Activated CD4-positive, CD25-positive, alpha-beta regulatory T cell treated with anti-CD3 and anti-CD28 coated beads, Interleukin-2, amount 50 U/mL, for 24 hours (primary cell): ENCODE measurements at regions not wholly inside any gene's neighbourhood (a gene's known extent, or its start where the extent isn't known, plus 50 kb on each side); places are given as distances from the start of the nearest gene placed in this dataset.
"Not testable (repeated sequence)": the region's sequence is repeated elsewhere in the genome, so short reads cannot be mapped to it uniquely, and the experiment has no call there.

Experiments used
- ATAC-seq, 2 donors: fragments of 150-1000 bp; cut with Tn5 transposase; one replicate each; pipeline ENCODE4 v1.10.0; 2021; ENCODE audit warnings: mild to moderate bottlenecking in 1 of 2, moderate library complexity in 1 of 2

GRCh38 chr9:88596376-88596775 is 61.4 kb downstream of the NXNL2 start:
- ATAC-seq: no peak

DNA sequence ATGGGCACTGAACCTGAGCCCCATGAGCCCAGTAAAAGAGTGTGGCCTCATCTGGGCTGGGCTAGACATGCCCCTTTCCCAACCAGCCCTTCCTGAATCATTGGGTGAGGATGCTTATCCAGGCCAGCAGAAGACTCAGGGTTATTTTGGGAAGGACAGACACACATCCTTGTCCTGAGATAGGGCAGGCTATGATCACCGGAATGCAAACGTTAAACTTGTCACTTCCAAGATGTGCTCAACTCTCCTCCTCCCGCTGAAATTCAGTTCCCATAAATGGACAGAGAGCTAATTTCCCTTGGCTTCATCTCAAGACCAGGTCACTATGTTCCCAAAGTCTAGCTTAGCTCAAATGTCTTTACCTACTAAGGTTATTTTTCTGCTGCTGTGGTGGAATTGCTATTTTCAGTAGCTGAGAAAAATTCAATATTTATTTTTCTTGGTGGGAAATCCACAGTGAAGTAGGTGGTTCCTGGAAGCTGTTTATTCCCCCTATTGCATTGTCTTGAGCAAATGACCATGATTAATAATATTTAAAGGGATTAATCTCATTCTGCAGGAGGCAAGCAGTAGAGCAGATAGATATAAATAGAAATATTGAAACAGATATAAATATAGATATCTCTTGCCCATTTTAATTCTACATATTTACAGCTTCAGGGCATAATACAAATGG is 70.0 kb downstream of the NXNL2 start:
- ATAC-seq: no peak

DNA sequence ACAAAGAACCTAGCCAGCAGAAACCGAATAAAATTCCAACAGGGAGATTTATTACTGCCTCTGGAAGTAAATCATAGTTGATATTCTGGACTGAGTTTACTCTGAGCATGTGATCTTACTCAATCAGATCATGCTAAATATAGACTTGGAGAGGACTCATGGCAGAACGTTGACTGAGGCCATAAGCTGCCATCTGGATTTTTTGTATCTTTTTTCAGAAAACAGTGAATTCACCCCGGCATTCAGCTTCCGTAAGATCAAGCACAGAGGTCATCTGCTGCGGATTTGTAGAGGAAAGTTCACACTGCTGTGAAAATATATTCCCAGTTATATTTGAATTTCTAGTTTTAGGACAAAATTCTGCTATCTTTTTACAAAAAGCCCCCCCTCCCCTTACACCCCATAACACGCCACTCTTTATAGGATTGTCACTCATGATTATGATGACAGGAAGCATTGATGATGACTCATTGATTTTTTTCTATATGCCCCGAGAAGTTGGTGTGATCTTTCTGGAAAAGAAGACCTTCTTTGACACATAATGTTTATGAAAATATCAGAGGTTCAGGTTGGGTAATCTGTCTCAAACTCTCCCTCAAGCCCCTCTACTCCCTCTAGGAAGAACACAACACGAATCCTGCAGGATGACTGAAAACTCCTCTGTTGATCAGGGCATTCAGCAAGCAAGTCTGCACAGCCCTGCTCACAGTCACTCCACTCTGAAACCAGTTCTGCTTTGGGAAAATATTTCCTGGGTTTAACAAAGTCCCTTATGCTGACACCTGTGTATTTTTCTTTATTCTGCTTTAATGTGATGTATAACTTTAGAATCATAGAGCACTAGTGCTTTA is 70.8 kb downstream of the NXNL2 start:
- no peak for ATAC-seq

DNA sequence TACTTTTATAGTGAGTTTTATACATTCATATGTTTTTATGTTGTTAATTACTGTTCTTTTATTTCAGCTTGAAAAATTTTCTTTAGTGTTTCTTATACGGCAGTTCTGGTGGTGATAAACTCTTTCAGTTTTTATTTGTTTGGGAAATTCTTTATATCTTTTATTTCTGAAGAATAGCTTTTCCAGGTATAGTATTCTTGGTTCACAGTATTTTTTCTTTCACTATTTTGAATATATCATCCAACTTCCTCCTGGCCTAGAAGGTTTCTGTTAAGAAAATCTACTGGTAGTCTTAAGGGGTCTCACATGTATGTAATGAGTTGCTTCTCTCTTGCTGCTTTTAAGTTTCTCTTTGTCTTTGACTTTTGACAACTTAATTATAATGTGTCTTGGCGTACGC is 79.4 kb downstream of the NXNL2 start:
- ATAC-seq: no peak

- no peak for ATAC-seq
Measured at GRCh38 chr9:88623698-88624097, 88.7 kb downstream of the NXNL2 start.

DNA sequence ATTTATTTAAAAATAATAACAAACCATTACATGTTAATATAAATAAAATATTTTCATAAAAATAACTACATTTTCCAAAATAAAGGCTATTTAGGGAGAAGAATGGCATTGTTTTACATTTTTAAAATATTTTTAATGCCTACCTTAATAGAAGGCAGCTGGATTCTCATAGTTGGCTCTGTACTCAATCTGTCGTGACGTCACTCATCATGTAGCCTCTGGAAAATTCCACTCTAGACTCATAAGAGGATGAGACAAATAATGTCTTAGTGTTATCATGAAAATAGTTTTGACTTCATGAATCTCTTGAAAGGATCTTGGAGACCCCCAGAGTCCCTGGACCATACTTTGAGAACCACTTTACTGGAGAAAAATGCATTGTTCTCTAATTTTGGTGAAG is 93.1 kb downstream of the NXNL2 start:
- ATAC-seq: no peak

DNA sequence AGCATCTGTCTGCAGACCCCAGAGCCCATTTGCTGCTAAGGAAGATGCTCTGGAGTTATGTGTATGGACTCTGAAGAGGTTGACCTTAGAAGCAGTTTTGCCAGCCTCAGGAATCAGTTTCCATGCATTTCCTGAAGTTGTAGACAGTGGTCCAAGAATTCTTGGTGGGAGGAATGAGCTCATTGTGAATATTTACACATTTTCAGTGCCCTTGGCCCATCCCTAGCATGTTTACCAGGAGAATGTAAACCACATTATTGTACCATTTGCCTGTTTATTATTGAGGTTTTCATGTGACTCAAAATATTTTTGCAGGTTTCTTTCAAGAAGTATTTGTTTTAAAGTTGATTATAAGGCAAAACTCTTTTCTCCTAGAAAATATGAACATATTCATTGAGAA is 93.8 kb downstream of the NXNL2 start:
- ATAC-seq: no peak

DNA sequence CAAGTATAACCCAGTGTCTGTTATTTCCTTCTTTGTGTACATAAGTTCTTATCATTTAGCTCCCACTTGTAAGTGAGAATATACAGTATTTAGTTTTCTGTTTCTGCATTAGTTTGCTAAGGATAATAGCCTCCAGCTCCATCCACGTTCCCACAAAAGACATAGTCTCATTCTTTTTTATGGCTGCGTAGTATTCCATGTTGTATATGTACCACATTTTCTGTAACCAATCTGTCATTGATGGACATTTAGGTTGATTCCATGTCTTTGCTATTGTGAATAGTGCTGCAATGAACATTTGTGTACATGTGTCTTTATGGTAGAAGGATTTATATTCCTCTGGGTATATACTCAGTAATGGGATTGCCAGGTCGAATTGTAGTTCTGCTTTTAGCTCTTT is 95.6 kb downstream of the NXNL2 start:
- ATAC-seq: not testable (repeated sequence)

- ATAC-seq: no peak
Measured at GRCh38 chr9:88635151-88635550, 100.2 kb downstream of the NXNL2 start.

DNA sequence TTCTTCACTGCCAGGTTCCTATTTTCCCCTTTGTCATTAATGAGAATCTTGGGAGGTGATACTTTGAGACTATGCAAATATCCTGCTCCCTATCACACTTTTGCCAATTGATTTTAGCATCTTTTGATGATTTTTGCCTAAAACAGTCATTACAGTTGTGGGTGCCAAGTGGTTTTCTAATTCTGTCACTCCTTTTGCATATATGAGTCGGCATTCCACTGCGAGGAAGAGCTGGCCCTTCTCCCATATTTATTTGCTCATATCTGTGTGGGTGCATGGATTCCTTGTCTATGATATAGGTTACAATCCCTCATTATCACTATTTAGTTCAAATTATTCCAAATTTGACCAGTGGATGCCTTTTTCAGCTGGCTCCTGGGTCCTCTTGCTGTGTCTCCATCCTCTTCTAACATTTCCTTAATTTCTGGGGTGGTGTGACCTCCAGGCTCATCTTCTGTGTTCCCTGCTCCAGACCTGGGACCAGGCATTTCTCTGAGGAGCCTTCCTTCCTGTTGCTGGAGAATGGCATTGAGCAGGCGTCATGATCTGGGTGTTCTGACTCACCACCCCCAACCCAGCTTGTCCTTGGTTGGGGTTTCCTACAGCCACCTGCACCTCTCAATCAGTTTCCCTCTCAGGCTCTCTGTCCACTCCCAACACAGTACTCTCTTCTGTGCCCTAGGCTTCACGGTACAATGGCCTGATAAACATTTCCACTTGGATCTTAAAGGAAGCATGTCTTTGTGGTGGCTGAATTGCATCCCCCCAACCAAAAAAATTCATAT is 106.7 kb downstream of the NXNL2 start:
- no peak for ATAC-seq

DNA sequence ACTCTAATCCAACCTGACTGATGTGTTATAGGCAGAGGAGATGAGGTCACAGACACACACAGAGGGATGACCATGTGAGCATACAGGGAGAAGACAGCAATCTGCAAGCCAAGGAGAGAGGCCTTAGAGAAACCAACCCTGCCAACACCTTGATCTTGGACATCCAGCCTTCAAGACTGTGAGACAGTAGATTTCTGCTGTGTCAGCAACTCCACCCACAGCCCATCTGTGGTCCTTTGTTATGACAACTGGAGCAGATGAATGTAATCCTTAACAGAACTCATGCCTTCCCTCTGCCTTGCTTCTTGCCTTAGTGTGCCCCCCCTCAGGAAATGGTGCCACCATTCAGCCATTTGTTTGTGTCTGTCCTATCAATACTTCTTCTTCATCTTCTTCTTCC is 107.4 kb downstream of the NXNL2 start:
- ATAC-seq: no peak

- ATAC-seq: no peak
Measured at GRCh38 chr9:88643931-88644330, 109.0 kb downstream of the NXNL2 start.

- ATAC-seq: no peak
Measured at GRCh38 chr9:88645172-88645878, 110.3 kb downstream of the NXNL2 start.

DNA sequence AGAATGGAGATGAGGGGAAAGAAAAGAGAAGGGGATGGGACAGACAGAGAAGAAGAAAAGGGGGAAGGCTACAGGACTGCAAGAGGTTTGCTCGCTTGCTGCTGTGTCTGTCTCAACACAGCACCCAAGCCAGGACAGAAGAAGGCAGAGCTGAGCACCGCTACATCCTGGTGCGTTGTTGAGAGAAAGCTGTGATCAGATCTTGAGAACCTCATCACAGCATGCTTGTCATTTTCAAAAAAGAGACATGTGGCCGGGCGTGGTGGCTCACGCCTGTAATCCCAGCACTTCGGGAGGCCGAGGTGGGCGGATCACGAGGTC is 110.9 kb downstream of the NXNL2 start:
- ATAC-seq: no peak

- no peak for ATAC-seq
Measured at GRCh38 chr9:88646539-88647300, 111.7 kb downstream of the NXNL2 start.

GRCh38 chr9:88651682-88652633 is 117.0 kb downstream of the NXNL2 start:
- ATAC-seq: no peak

- no peak for ATAC-seq
Measured at GRCh38 chr9:88652876-88653275, 117.9 kb downstream of the NXNL2 start.

DNA sequence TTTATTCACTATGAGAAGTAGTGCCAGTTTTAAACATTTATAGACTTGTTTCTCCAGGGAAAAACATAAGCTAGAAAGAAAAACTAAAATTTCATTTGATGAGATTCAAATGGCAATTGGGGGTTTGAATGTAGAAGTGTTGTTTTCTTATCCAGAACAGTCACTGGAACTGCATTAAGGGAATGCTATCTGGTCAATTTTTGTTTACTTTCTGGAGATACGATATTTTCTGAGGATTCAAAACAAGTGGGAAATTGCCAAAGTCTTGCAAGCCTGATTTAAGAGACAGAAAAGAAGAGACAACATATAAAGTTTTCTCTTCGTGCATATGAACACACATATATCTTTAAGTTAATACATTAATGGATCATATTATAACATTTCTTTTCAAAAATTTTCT is 118.4 kb downstream of the NXNL2 start:
- ATAC-seq: no peak

DNA sequence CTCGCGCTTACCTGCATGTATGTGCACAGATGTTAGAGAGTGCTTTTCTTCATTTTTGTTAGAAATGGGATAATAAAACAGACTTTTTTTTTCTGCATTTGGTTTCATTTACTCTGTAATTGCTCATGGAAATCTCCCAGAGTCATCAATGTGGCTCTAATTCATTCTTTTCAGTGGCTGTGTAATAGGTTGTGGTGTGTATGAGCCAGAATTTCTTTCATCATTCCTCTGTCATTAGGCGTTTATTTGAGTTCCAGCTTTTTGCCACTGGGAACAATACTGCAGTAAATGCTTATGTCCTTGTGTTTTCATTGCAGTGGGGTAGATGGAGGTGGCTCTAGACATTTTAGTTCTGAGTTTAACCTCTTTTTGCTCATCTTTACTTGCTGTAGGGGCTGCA is 118.9 kb downstream of the NXNL2 start:
- no peak for ATAC-seq

GRCh38 chr9:88657893-88658292 is 122.9 kb downstream of the NXNL2 start:
- no peak for ATAC-seq

DNA sequence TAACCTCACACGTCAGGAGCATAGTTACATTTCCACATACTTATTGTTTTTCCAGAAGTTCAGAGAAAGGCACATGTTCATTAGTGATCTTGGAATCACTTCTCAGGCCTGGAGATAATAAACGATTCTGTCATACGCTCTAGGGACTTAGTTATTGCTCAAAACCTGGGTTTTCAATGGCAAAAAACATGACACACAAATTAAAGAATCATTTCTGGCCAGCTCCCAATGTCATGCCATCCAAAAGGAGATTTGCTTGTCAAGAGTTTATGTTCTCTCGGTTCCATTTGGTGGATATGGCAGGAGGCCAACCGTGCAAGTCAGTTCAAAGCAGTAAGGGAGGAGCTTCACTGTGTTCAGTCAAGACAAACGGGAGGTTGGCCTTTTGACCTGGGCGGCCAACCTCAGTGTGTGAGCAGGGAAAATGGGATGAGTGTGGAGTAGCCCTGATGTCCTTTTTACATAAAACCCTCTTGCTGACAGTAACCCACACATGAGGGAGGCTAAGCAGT is 123.4 kb downstream of the NXNL2 start:
- no peak for ATAC-seq
